ENCODE measurements at regions not wholly inside any gene's neighbourhood (a gene's known extent, or its start where the extent isn't known, plus 50 kb on each side); places are given as distances from the start of the nearest gene placed in this dataset.

DNA sequence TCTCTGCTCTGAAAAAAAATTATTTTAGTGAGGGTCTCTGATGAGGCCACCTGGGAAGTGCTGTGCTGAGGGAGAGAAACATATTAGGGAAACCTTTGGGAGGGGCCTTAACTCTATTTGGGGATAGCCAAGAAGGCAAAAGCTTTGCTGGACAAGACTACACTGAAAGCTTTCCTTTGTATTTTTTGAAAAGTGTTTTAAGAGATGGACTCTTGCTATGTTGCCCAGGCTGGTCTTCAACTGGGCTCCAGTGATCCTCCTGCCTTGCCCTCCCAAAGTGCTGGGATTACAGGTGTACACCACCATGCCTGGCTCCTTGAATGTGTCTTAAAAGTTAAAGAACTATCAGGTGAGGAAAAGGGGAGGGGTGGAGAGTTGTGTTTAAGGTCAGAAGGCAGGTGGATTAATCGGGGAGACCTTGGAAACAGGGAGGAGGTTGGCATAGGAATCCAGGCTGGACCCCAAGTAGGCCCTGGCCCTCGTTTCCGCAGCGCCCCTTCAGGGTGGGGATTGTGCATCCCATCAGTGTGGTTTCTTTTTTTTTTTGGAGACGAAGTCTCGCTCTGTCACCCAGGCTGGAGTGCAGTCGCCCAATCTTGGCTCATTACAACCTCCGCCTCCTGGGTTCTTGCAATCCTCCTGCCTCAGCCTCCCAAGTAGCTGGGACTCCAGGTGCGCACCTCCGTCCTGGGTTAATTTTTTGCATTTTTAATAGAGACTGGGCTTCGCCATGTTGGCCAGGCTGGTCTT is 92.1 kb downstream of the MYCN start:
- no peak for DNase-seq
- Histone ChIP-seq H4K20me1 (ENCODE audit: insufficient read depth) (no peaks in the 10 kb centered on the region), H3K27ac (ENCODE audit: low read depth in 2 of 2, low read length in 1 of 2) (no peak overlapping the region), H3K79me2 (ENCODE audit: insufficient read depth) (no peaks in the 10 kb centered on the region), H2AFZ (ENCODE audit: low read depth) (no peak overlapping the region), H3K9me3 (no peaks in the 10 kb centered on the region), H3F3A (replicated peaks; ENCODE audit: insufficient read depth) (no peaks in the 10 kb centered on the region), H3K27me3 (ENCODE audit: insufficient read depth) (no peaks in the 10 kb centered on the region), H3K4me2 (no peak overlapping the region), H3K9me2 (no peaks in the 10 kb centered on the region), H3K4me3 (ENCODE audit: low read depth in 2 of 2, low read length in 1 of 2) (no peak overlapping the region), H3K9ac (no peak overlapping the region), H3K4me1 (ENCODE audit: control insufficient read depth in 1 of 2, insufficient read depth in 2 of 2, low read depth in 1 of 2, low read length in 1 of 2) (no peaks in the 10 kb centered on the region; a peak in 1 of 4 replicates), H3K36me3 (replicated peaks in 1 of 2; ENCODE audit: control insufficient read depth in 1 of 2, insufficient read depth in 2 of 2, low read length in 1 of 2) (no peaks in the 10 kb centered on the region)
- POLR2A ChIA-PET: no interaction called here
- CTCF ChIA-PET: interaction anchor here (1.4 to 2.5 kb wide), 4 partner anchors 8 to 142 kb away, joined by 3 to 9 read pairs (median 3); no protein-coding TSS in a partner anchor
- 68% methylated on average over 11 of the region's 11 CpGs for WGBS (ENCODE audit: low lambda C conversion rate)
- no peak for TF ChIP-seq FOXJ3 (CRISPR knock-in tag; IDR thresholded peaks at IDR 0.05)
- no peak for TF ChIP-seq RAD21 (IDR thresholded peaks at IDR 0.05; ENCODE audit: low read length)
- TF ChIP-seq NFIC (IDR thresholded peaks at IDR 0.05; ENCODE audit: borderline replicate concordance): no peak
- no peak for TF ChIP-seq MAX (IDR thresholded peaks at IDR 0.05; ENCODE audit: low read depth)
- no peak for TF ChIP-seq EP300 (IDR thresholded peaks at IDR 0.05; ENCODE audit: borderline replicate concordance in 1 of 2, low read depth in 1 of 2, low read length in 1 of 2)
- TF ChIP-seq CTCF (IDR thresholded peaks at IDR 0.05): no peak
- no peak for TF ChIP-seq IRF3 (IDR thresholded peaks at IDR 0.05; ENCODE audit: low read depth, low read length)
- no peak for TF ChIP-seq YY1 (IDR thresholded peaks at IDR 0.05; ENCODE audit: low read depth)
- no peak for TF ChIP-seq TEAD4 (IDR thresholded peaks at IDR 0.05; ENCODE audit: borderline replicate concordance, insufficient read depth)

DNA sequence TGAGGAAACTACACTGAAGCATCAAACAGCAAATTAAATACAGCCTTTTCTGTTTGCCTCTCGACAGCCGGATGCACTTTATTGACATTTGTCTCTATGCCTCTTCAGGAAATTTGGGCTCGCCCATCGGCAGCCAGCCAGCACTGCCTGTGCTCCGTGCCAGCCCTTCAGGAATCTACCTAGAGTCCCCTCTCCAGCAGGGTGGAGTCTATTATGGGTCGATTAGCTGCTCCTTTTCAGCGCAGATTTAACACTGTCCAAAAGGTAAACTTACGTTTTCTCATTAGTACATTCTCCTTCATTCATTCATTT is 91.5 kb downstream of the MYCN start:
- Histone ChIP-seq H3K9ac (no peak overlapping the region), H3F3A (replicated peaks; ENCODE audit: insufficient read depth) (no peaks in the 10 kb centered on the region), H3K9me3 (no peaks in the 10 kb centered on the region), H4K20me1 (ENCODE audit: insufficient read depth) (no peaks in the 10 kb centered on the region), H3K36me3 (replicated peaks in 1 of 2; ENCODE audit: control insufficient read depth in 1 of 2, insufficient read depth in 2 of 2, low read length in 1 of 2) (no peaks in the 10 kb centered on the region), H3K4me2 (no peak overlapping the region), H3K79me2 (ENCODE audit: insufficient read depth) (no peaks in the 10 kb centered on the region), H3K27ac (ENCODE audit: low read depth in 2 of 2, low read length in 1 of 2) (no peak overlapping the region), H3K4me3 (ENCODE audit: low read depth in 2 of 2, low read length in 1 of 2) (no peak overlapping the region), H3K9me2 (no peaks in the 10 kb centered on the region), H3K4me1 (ENCODE audit: control insufficient read depth in 1 of 2, insufficient read depth in 2 of 2, low read depth in 1 of 2, low read length in 1 of 2) (no peaks in the 10 kb centered on the region; a peak in 1 of 4 replicates), H3K27me3 (ENCODE audit: insufficient read depth) (no peaks in the 10 kb centered on the region), H2AFZ (ENCODE audit: low read depth) (no peak overlapping the region)
- 36% methylated on average over 8 of the region's 8 CpGs for WGBS (ENCODE audit: low lambda C conversion rate)
- ChIA-PET POLR2A (no interaction called here), CTCF (interaction anchor here (1.4 kb wide), 1 partner anchor 45 kb away, joined by 3 read pairs; no protein-coding TSS in a partner anchor)
- no peak for DNase-seq
- TF ChIP-seq SIN3A (IDR thresholded peaks at IDR 0.05; ENCODE audit: borderline replicate concordance, low read depth, low read length) (no peak), CTCF (IDR thresholded peaks at IDR 0.05) (no peak), NRF1 (IDR thresholded peaks at IDR 0.05; ENCODE audit: low read depth, low read length) (no peak), IRF3 (IDR thresholded peaks at IDR 0.05; ENCODE audit: low read depth, low read length) (no peak), FOSL2 (IDR thresholded peaks at IDR 0.05; ENCODE audit: borderline replicate concordance, low read depth) (no peak), MXI1 (IDR thresholded peaks at IDR 0.05; ENCODE audit: low read depth, low read length) (no peak), TCF12 (IDR thresholded peaks at IDR 0.05) (no peak), ZBTB33 (IDR thresholded peaks at IDR 0.05; ENCODE audit: borderline replicate concordance, low read depth) (no peak), MAX (IDR thresholded peaks at IDR 0.05; ENCODE audit: low read depth) (no peak)
- TF ChIP-seq, protein P1, sequence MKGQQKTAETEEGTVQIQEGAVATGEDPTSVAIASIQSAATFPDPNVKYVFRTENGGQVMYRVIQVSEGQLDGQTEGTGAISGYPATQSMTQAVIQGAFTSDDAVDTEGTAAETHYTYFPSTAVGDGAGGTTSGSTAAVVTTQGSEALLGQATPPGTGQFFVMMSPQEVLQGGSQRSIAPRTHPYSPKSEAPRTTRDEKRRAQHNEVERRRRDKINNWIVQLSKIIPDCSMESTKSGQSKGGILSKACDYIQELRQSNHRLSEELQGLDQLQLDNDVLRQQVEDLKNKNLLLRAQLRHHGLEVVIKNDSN (IDR thresholded peaks at IDR 0.05; ENCODE audit: borderline replicate concordance, low read depth): no peak
